ENCODE measurements at regions not wholly inside any gene's neighbourhood (a gene's known extent, or its start where the extent isn't known, plus 50 kb on each side); places are given as distances from the start of the nearest gene placed in this dataset.

DNA sequence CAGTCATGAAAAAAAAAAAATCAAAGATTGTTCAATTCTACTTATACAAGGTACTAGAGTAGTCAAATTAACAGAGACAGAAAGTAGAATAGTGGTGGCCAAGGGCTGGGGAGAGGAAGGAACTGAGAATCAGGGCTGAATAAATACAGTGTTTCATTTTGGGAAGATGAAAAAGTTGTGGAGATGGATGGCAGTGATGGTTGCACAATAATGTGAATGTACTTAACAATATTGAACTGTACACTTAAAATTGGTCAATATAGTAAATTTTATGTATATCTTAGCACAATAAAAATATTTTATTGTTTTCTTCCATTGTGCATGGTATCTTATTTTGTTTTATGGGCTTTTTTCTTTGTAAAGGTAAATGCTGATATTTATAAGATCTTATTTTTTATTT, 262.2 kb upstream of the AGTR1 start:
- ChIA-PET SMC1A (ENCODE audit: uncharacterized antibody, unreplicated experiment) (no interaction called here), CTCF (no interaction called here), RAD21 (ENCODE audit: unreplicated experiment) (no interaction called here), POLR2A (no interaction called here)
- H3K27ac ChIP-seq (ENCODE audit: control insufficient read depth, insufficient read depth): no peak overlapping the region
- H3K9ac ChIP-seq (ENCODE audit: control insufficient read depth, insufficient read depth, low read length): no peak overlapping the region
- no peak overlapping the region for H3K4me2 ChIP-seq (ENCODE audit: control insufficient read depth, insufficient read depth)
- DNase-seq (ENCODE audit: low read depth, low spot score) (no peak), FAIRE-seq (no peak), ATAC-seq (no peak)
- no peaks in the 10 kb centered on the region for H3K4me1 ChIP-seq (ENCODE audit: control insufficient read depth, insufficient read depth, low read length)
- no peak for TF ChIP-seq EGR1 (IDR thresholded peaks at IDR 0.05; ENCODE audit: borderline replicate concordance in 1 of 2, low read depth in 2 of 2, low read length in 2 of 2)
- TF ChIP-seq, protein P1, sequence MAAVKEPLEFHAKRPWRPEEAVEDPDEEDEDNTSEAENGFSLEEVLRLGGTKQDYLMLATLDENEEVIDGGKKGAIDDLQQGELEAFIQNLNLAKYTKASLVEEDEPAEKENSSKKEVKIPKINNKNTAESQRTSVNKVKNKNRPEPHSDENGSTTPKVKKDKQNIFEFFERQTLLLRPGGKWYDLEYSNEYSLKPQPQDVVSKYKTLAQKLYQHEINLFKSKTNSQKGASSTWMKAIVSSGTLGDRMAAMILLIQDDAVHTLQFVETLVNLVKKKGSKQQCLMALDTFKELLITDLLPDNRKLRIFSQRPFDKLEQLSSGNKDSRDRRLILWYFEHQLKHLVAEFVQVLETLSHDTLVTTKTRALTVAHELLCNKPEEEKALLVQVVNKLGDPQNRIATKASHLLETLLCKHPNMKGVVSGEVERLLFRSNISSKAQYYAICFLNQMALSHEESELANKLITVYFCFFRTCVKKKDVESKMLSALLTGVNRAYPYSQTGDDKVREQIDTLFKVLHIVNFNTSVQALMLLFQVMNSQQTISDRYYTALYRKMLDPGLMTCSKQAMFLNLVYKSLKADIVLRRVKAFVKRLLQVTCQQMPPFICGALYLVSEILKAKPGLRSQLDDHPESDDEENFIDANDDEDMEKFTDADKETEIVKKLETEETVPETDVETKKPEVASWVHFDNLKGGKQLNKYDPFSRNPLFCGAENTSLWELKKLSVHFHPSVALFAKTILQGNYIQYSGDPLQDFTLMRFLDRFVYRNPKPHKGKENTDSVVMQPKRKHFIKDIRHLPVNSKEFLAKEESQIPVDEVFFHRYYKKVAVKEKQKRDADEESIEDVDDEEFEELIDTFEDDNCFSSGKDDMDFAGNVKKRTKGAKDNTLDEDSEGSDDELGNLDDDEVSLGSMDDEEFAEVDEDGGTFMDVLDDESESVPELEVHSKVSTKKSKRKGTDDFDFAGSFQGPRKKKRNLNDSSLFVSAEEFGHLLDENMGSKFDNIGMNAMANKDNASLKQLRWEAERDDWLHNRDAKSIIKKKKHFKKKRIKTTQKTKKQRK (IDR thresholded peaks at IDR 0.05; ENCODE audit: low read depth, low read length): no peak
- no peak for TF ChIP-seq SREBF2 (IDR thresholded peaks at IDR 0.05; ENCODE audit: low read length)
- no peak for TF ChIP-seq RFX5 (IDR thresholded peaks at IDR 0.05; ENCODE audit: low read depth, low read length)
- TF ChIP-seq, protein P2, sequence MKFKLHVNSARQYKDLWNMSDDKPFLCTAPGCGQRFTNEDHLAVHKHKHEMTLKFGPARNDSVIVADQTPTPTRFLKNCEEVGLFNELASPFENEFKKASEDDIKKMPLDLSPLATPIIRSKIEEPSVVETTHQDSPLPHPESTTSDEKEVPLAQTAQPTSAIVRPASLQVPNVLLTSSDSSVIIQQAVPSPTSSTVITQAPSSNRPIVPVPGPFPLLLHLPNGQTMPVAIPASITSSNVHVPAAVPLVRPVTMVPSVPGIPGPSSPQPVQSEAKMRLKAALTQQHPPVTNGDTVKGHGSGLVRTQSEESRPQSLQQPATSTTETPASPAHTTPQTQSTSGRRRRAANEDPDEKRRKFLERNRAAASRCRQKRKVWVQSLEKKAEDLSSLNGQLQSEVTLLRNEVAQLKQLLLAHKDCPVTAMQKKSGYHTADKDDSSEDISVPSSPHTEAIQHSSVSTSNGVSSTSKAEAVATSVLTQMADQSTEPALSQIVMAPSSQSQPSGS (IDR thresholded peaks at IDR 0.05; ENCODE audit: low read length): no peak
- TF ChIP-seq CHD1 (IDR thresholded peaks at IDR 0.05; ENCODE audit: low read depth, low read length): no peak
- TF ChIP-seq ZZZ3 (IDR thresholded peaks at IDR 0.05; ENCODE audit: control insufficient read depth, insufficient read length, low read depth): no peak
- TF ChIP-seq NR2C2 (IDR thresholded peaks at IDR 0.05; ENCODE audit: borderline replicate concordance, control insufficient read depth, insufficient read length, low read depth): no peak
- TF ChIP-seq NFXL1 (IDR thresholded peaks at IDR 0.05; ENCODE audit: borderline replicate concordance): no peak
- TF ChIP-seq, protein P3, sequence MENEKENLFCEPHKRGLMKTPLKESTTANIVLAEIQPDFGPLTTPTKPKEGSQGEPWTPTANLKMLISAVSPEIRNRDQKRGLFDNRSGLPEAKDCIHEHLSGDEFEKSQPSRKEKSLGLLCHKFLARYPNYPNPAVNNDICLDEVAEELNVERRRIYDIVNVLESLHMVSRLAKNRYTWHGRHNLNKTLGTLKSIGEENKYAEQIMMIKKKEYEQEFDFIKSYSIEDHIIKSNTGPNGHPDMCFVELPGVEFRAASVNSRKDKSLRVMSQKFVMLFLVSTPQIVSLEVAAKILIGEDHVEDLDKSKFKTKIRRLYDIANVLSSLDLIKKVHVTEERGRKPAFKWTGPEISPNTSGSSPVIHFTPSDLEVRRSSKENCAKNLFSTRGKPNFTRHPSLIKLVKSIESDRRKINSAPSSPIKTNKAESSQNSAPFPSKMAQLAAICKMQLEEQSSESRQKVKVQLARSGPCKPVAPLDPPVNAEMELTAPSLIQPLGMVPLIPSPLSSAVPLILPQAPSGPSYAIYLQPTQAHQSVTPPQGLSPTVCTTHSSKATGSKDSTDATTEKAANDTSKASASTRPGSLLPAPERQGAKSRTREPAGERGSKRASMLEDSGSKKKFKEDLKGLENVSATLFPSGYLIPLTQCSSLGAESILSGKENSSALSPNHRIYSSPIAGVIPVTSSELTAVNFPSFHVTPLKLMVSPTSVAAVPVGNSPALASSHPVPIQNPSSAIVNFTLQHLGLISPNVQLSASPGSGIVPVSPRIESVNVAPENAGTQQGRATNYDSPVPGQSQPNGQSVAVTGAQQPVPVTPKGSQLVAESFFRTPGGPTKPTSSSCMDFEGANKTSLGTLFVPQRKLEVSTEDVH (IDR thresholded peaks at IDR 0.05; ENCODE audit: low read depth, partially characterized antibody): no peak
- TF ChIP-seq, protein P4, sequence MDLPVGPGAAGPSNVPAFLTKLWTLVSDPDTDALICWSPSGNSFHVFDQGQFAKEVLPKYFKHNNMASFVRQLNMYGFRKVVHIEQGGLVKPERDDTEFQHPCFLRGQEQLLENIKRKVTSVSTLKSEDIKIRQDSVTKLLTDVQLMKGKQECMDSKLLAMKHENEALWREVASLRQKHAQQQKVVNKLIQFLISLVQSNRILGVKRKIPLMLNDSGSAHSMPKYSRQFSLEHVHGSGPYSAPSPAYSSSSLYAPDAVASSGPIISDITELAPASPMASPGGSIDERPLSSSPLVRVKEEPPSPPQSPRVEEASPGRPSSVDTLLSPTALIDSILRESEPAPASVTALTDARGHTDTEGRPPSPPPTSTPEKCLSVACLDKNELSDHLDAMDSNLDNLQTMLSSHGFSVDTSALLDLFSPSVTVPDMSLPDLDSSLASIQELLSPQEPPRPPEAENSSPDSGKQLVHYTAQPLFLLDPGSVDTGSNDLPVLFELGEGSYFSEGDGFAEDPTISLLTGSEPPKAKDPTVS (IDR thresholded peaks at IDR 0.05; ENCODE audit: low read depth, low read length): no peak
- TF ChIP-seq, protein P5, sequence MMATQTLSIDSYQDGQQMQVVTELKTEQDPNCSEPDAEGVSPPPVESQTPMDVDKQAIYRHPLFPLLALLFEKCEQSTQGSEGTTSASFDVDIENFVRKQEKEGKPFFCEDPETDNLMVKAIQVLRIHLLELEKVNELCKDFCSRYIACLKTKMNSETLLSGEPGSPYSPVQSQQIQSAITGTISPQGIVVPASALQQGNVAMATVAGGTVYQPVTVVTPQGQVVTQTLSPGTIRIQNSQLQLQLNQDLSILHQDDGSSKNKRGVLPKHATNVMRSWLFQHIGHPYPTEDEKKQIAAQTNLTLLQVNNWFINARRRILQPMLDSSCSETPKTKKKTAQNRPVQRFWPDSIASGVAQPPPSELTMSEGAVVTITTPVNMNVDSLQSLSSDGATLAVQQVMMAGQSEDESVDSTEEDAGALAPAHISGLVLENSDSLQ (IDR thresholded peaks at IDR 0.05): no peak
- H4K20me1 ChIP-seq (ENCODE audit: control insufficient read depth, insufficient read depth): no peaks in the 10 kb centered on the region
- H2AFZ ChIP-seq (ENCODE audit: control insufficient read depth, low read depth, low read length): no peak overlapping the region
- intact Hi-C loops (cut with micrococcal nuclease; ENCODE audit: unreplicated experiment) (no loop called here), in situ Hi-C loops (cut with MboI) (no loop called here)
- no peak overlapping the region for H3K4me3 ChIP-seq
- H3K9me3 ChIP-seq (replicated peaks; ENCODE audit: control insufficient read depth, insufficient read depth, low read length): no peaks in the 10 kb centered on the region
- H3K79me2 ChIP-seq (ENCODE audit: control insufficient read depth, insufficient read depth, low read length): no peaks in the 10 kb centered on the region
- no peaks in the 10 kb centered on the region for H3K27me3 ChIP-seq (replicated peaks in 1 of 2; ENCODE audit: control insufficient read depth in 2 of 2, insufficient read depth in 2 of 2, low read length in 1 of 2)
- no TSS peak for BruUV-seq (replicated peaks)
- H3K36me3 ChIP-seq (ENCODE audit: control insufficient read depth in 2 of 2, insufficient read depth in 2 of 2, low read length in 1 of 2): no peaks in the 10 kb centered on the region
